ENCODE measurements at regions not wholly inside any gene's neighbourhood (a gene's known extent, or its start where the extent isn't known, plus 50 kb on each side); places are given as distances from the start of the nearest gene placed in this dataset.

DNA sequence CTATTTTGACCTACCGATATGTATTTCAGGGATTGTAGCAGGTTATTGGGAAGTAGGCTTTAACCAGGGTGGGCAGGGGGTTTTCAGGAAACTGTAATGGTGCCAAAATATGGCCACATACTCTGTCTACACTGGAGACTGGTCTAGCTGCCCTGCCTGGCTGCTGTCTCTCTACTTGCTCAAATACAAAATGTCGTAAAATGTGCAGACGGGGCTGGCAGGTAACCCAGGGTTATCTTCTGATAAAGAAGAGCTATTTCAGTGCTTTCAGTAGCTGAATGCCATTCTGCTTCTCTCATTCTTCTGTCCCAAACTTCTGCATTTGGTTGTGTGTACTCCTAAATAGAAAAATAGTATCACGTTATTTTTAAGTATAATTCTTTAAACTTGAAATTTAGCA is 616.2 kb downstream of the EPM2A start:
- H3K4me3 Mint-ChIP-seq: no peak overlapping the region
- no peak overlapping the region for H3K4me3 ChIP-seq (ENCODE audit: low read depth, low read length)
- no peaks in the 10 kb centered on the region for H3K9me3 ChIP-seq (ENCODE audit: control insufficient read depth in 2 of 2, low read length in 2 of 2)
- H3K9me3 Mint-ChIP-seq: peaks cover 0 to 2% (median 0%) of the 10 kb centered on the region in 7 donors
- DNase-seq: no peak
- H3K36me3 ChIP-seq (ENCODE audit: control insufficient read depth, insufficient read depth, low read length): no peaks in the 10 kb centered on the region
- no peaks in the 10 kb centered on the region for H3K4me1 Mint-ChIP-seq
- H3K27ac Mint-ChIP-seq: no peak overlapping the region
- no peaks in the 10 kb centered on the region for H3K36me3 Mint-ChIP-seq
- no peak overlapping the region for H3K27ac ChIP-seq (ENCODE audit: insufficient read depth, low read length, poor library complexity, severe bottlenecking)
- H3K27me3 ChIP-seq (ENCODE audit: control insufficient read depth, insufficient read depth, low read length): no peaks in the 10 kb centered on the region
- no peaks in the 10 kb centered on the region for H3K4me1 ChIP-seq (ENCODE audit: control insufficient read depth, insufficient read depth, low read length, poor library complexity, severe bottlenecking)
- no peaks in the 10 kb centered on the region for H3K27me3 Mint-ChIP-seq
- no peak for ATAC-seq (ENCODE audit: low read depth in 2 of 2)

GRCh38 chr6:145132709-145133108 is 602.6 kb downstream of the EPM2A start:
- no peak for ATAC-seq (ENCODE audit: low read depth in 2 of 2)
- Histone ChIP-seq H3K4me3 (ENCODE audit: low read depth, low read length) (no peak overlapping the region), H3K9me3 (ENCODE audit: control insufficient read depth in 2 of 2, low read length in 2 of 2) (no peaks in the 10 kb centered on the region), H3K4me1 (ENCODE audit: control insufficient read depth, insufficient read depth, low read length, poor library complexity, severe bottlenecking) (no peaks in the 10 kb centered on the region), H3K27ac (ENCODE audit: insufficient read depth, low read length, poor library complexity, severe bottlenecking) (no peak overlapping the region), H3K36me3 (ENCODE audit: control insufficient read depth, insufficient read depth, low read length) (no peaks in the 10 kb centered on the region), H3K27me3 (ENCODE audit: control insufficient read depth, insufficient read depth, low read length) (no peaks in the 10 kb centered on the region)
- no peak overlapping the region for H3K27ac Mint-ChIP-seq
- no peaks in the 10 kb centered on the region for H3K27me3 Mint-ChIP-seq
- no peak overlapping the region for H3K4me3 Mint-ChIP-seq
- DNase-seq: no peak
- H3K4me1 Mint-ChIP-seq: no peaks in the 10 kb centered on the region
- no peaks in the 10 kb centered on the region for H3K36me3 Mint-ChIP-seq
- peaks cover 0 to 4% (median 0%) of the 10 kb centered on the region in 7 donors for H3K9me3 Mint-ChIP-seq

DNA sequence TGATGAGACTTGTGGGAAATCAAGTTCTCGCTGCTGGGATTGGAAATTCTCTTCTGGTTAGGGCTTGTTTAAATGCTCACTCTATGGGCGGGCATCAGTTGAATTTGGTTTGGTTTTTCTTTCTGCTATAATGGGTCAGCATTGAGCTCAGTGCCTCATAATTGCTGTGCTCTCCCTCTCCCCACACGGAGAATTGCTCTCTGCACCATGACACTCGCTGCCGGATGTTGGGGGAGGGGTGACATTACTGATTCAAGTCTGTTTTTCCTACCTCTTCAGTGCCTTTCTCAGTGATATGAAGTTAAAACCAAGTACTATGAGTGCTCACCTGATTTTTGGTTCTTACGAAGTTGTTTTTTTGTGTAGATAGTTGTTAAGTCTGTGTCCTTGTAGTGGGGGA is 599.6 kb downstream of the EPM2A start:
- DNase-seq (no peak), ATAC-seq (ENCODE audit: low read depth in 2 of 2) (no peak)
- peaks cover 0 to 4% (median 0%) of the 10 kb centered on the region in 7 donors for H3K9me3 Mint-ChIP-seq
- no peaks in the 10 kb centered on the region for H3K27me3 Mint-ChIP-seq
- no peak overlapping the region for H3K27ac ChIP-seq (ENCODE audit: insufficient read depth, low read length, poor library complexity, severe bottlenecking)
- no peaks in the 10 kb centered on the region for H3K9me3 ChIP-seq (ENCODE audit: control insufficient read depth in 2 of 2, low read length in 2 of 2)
- H3K27ac Mint-ChIP-seq: no peak overlapping the region
- H3K4me1 Mint-ChIP-seq: no peaks in the 10 kb centered on the region
- no peaks in the 10 kb centered on the region for H3K36me3 ChIP-seq (ENCODE audit: control insufficient read depth, insufficient read depth, low read length)
- H3K4me1 ChIP-seq (ENCODE audit: control insufficient read depth, insufficient read depth, low read length, poor library complexity, severe bottlenecking): no peaks in the 10 kb centered on the region
- no peaks in the 10 kb centered on the region for H3K27me3 ChIP-seq (ENCODE audit: control insufficient read depth, insufficient read depth, low read length)
- H3K36me3 Mint-ChIP-seq: no peaks in the 10 kb centered on the region
- H3K4me3 ChIP-seq (ENCODE audit: low read depth, low read length): no peak overlapping the region
- no peak overlapping the region for H3K4me3 Mint-ChIP-seq

DNA sequence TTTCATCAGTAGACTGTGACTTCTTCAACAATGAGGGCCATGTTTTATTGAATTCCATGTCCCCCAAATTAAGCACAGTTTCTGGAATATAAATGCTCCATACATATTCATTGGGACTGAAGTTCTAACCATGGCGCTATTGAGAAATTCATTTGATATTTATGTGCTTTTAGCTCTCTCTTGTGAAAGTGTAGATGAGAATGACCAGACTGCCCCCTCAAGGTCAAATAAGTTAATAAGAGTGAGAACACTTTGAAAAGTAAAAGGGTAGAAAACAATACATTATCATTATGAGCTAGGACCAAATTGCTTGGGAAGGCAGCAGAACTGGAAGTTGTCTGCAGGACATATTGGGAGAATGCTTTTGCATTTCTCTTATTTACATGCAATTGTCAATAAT is 597.9 kb downstream of the EPM2A start:
- Mint-ChIP-seq H3K4me1 (no peaks in the 10 kb centered on the region), H3K4me3 (no peak overlapping the region), H3K9me3 (peaks cover 0 to 4% (median 0%) of the 10 kb centered on the region in 7 donors), H3K36me3 (no peaks in the 10 kb centered on the region), H3K27me3 (no peaks in the 10 kb centered on the region), H3K27ac (no peak overlapping the region)
- no peaks in the 10 kb centered on the region for H3K4me1 ChIP-seq (ENCODE audit: control insufficient read depth, insufficient read depth, low read length, poor library complexity, severe bottlenecking)
- peaks cover under 1% of the 10 kb centered on the region for H3K27me3 ChIP-seq (ENCODE audit: control insufficient read depth, insufficient read depth, low read length)
- no peak overlapping the region for H3K4me3 ChIP-seq (ENCODE audit: low read depth, low read length)
- DNase-seq: no peak
- no peaks in the 10 kb centered on the region for H3K36me3 ChIP-seq (ENCODE audit: control insufficient read depth, insufficient read depth, low read length)
- H3K27ac ChIP-seq (ENCODE audit: insufficient read depth, low read length, poor library complexity, severe bottlenecking): no peak overlapping the region
- no peak for ATAC-seq (ENCODE audit: low read depth in 2 of 2)
- H3K9me3 ChIP-seq (ENCODE audit: control insufficient read depth in 2 of 2, low read length in 2 of 2): no peaks in the 10 kb centered on the region

DNA sequence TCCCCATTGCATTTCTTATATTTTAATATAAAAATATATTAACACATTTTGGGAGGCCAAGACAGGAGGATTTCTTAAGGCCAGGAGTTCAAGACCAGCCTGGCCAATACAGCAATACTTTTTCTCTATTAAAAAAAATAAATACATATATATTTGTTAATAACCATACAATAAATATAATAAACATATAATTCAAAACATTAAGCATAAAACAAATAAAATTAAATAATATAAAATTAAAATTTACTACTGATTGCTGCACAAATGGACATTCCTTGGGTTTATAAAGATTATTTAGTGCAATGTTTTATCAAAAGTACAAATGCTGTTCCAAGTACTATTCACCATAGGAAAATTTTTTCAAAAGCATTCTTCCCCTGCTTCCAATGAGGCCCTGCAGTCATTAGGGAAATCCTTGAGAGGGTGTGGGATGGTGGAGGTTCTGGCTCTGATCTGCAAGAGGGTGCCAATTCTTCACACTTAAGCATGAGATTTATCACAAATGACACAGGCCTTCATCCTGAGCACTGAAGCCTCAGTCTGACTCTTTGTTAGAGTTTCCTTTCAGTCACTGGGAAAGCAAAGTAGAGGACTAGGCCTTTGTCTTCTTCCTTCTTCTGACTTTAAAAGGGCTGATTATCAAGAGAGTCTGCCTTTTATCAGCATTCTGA is 596.7 kb downstream of the EPM2A start:
- Mint-ChIP-seq H3K27ac (no peak overlapping the region), H3K4me3 (no peak overlapping the region), H3K9me3 (peaks cover 0 to 4% (median 0%) of the 10 kb centered on the region in 7 donors), H3K27me3 (no peaks in the 10 kb centered on the region), H3K4me1 (no peaks in the 10 kb centered on the region), H3K36me3 (no peaks in the 10 kb centered on the region)
- DNase-seq (no peak), ATAC-seq (ENCODE audit: low read depth in 2 of 2) (no peak)
- H3K36me3 ChIP-seq (ENCODE audit: control insufficient read depth, insufficient read depth, low read length): no peaks in the 10 kb centered on the region
- no peak overlapping the region for H3K27ac ChIP-seq (ENCODE audit: insufficient read depth, low read length, poor library complexity, severe bottlenecking)
- H3K9me3 ChIP-seq (ENCODE audit: control insufficient read depth in 2 of 2, low read length in 2 of 2): no peaks in the 10 kb centered on the region
- H3K4me1 ChIP-seq (ENCODE audit: control insufficient read depth, insufficient read depth, low read length, poor library complexity, severe bottlenecking): no peaks in the 10 kb centered on the region
- H3K4me3 ChIP-seq (ENCODE audit: low read depth, low read length): no peak overlapping the region
- peaks cover 2% of the 10 kb centered on the region for H3K27me3 ChIP-seq (ENCODE audit: control insufficient read depth, insufficient read depth, low read length)

GRCh38 chr6:145139140-145139850 is 596.0 kb downstream of the EPM2A start:
- Histone ChIP-seq H3K4me3 (ENCODE audit: low read depth, low read length) (no peak overlapping the region), H3K27me3 (ENCODE audit: control insufficient read depth, insufficient read depth, low read length) (peaks cover 2% of the 10 kb centered on the region), H3K9me3 (ENCODE audit: control insufficient read depth in 2 of 2, low read length in 2 of 2) (no peaks in the 10 kb centered on the region), H3K4me1 (ENCODE audit: control insufficient read depth, insufficient read depth, low read length, poor library complexity, severe bottlenecking) (no peaks in the 10 kb centered on the region), H3K36me3 (ENCODE audit: control insufficient read depth, insufficient read depth, low read length) (no peaks in the 10 kb centered on the region), H3K27ac (ENCODE audit: insufficient read depth, low read length, poor library complexity, severe bottlenecking) (no peak overlapping the region)
- Mint-ChIP-seq H3K27me3 (no peaks in the 10 kb centered on the region), H3K9me3 (peaks cover 0 to 4% (median 0%) of the 10 kb centered on the region in 7 donors), H3K36me3 (no peaks in the 10 kb centered on the region), H3K27ac (no peak overlapping the region), H3K4me3 (no peak overlapping the region), H3K4me1 (no peaks in the 10 kb centered on the region)
- ATAC-seq (ENCODE audit: low read depth in 2 of 2) (no peak), DNase-seq (no peak)

- no peak overlapping the region for H3K4me3 ChIP-seq (ENCODE audit: low read depth, low read length)
- H3K27ac Mint-ChIP-seq: no peak overlapping the region
- no peaks in the 10 kb centered on the region for H3K9me3 ChIP-seq (ENCODE audit: control insufficient read depth in 2 of 2, low read length in 2 of 2)
- no peaks in the 10 kb centered on the region for H3K4me1 Mint-ChIP-seq
- H3K27ac ChIP-seq (ENCODE audit: insufficient read depth, low read length, poor library complexity, severe bottlenecking): no peak overlapping the region
- H3K36me3 ChIP-seq (ENCODE audit: control insufficient read depth, insufficient read depth, low read length): no peaks in the 10 kb centered on the region
- H3K27me3 ChIP-seq (ENCODE audit: control insufficient read depth, insufficient read depth, low read length): peaks cover 2% of the 10 kb centered on the region
- no peaks in the 10 kb centered on the region for H3K4me1 ChIP-seq (ENCODE audit: control insufficient read depth, insufficient read depth, low read length, poor library complexity, severe bottlenecking)
- DNase-seq: no peak
- no peaks in the 10 kb centered on the region for H3K36me3 Mint-ChIP-seq
- no peaks in the 10 kb centered on the region for H3K27me3 Mint-ChIP-seq
- no peak for ATAC-seq (ENCODE audit: low read depth in 2 of 2)
- H3K9me3 Mint-ChIP-seq: peaks cover 0 to 4% (median 0%) of the 10 kb centered on the region in 7 donors
- H3K4me3 Mint-ChIP-seq: no peak overlapping the region
Measured at GRCh38 chr6:145139895-145140294, 595.4 kb downstream of the EPM2A start.

- H3K27ac ChIP-seq (ENCODE audit: insufficient read depth, low read length, poor library complexity, severe bottlenecking): no peak overlapping the region
- no peaks in the 10 kb centered on the region for H3K9me3 ChIP-seq (ENCODE audit: control insufficient read depth in 2 of 2, low read length in 2 of 2)
- ATAC-seq (ENCODE audit: low read depth in 2 of 2) (no peak), DNase-seq (no peak)
- H3K36me3 ChIP-seq (ENCODE audit: control insufficient read depth, insufficient read depth, low read length): no peaks in the 10 kb centered on the region
- no peak overlapping the region for H3K4me3 Mint-ChIP-seq
- no peaks in the 10 kb centered on the region for H3K4me1 ChIP-seq (ENCODE audit: control insufficient read depth, insufficient read depth, low read length, poor library complexity, severe bottlenecking)
- H3K27ac Mint-ChIP-seq: no peak overlapping the region
- H3K4me3 ChIP-seq (ENCODE audit: low read depth, low read length): no peak overlapping the region
- no peaks in the 10 kb centered on the region for H3K36me3 Mint-ChIP-seq
- peaks cover 0 to 4% (median 0%) of the 10 kb centered on the region in 7 donors for H3K9me3 Mint-ChIP-seq
- H3K27me3 Mint-ChIP-seq: no peaks in the 10 kb centered on the region
- peaks cover 2% of the 10 kb centered on the region for H3K27me3 ChIP-seq (ENCODE audit: control insufficient read depth, insufficient read depth, low read length)
- no peaks in the 10 kb centered on the region for H3K4me1 Mint-ChIP-seq
Measured at GRCh38 chr6:145141572-145141971, 593.7 kb downstream of the EPM2A start.
